Fibroblast of the aortic adventitia (primary cell): ENCODE measurements at regions not wholly inside any gene's neighbourhood (a gene's known extent, or its start where the extent isn't known, plus 50 kb on each side); places are given as distances from the start of the nearest gene placed in this dataset.

Experiments used
- DNase-seq: peaks from one replicate; pipeline ENCODE4 v3.0.0-alpha.2; 2010; ENCODE audit warnings: low read depth
- H3K4me3 ChIP-seq: 2 replicates; pipeline ENCODE4 v1.5.1; 2011; ENCODE audit warnings: low read depth, mild to moderate bottlenecking, control low read depth, low read length, moderate library complexity
- TF ChIP-seq, protein P1 (sequence below): IDR thresholded peaks from 2 replicates; pipeline ENCODE4 v1.5.1; 2011; ENCODE audit warnings: mild to moderate bottlenecking, low read length, control low read depth, inconsistent platforms; ENCODE audit not compliant: insufficient read depth

DNA sequence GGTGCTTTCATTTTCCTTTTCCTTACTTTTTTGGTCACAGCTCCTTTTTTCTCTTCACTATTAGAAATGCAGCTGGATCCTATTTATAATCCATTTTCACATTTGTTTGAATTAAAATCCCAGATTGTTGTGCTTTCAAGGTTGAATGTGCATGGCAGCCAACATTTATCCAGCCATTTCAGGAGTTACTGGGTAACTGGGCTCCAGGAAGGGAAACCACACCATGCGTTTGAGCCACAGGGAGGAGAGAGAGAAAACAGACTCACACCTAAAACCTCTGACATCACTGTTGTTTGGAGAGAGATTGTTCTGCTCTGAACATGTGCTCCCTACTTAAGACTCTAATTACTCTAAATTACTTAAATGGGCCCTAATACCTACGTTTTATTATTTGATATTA, 173.4 kb downstream of the BMP2 start:
- H3K4me3 ChIP-seq = no peak overlapping the region
- TF ChIP-seq, protein P1, sequence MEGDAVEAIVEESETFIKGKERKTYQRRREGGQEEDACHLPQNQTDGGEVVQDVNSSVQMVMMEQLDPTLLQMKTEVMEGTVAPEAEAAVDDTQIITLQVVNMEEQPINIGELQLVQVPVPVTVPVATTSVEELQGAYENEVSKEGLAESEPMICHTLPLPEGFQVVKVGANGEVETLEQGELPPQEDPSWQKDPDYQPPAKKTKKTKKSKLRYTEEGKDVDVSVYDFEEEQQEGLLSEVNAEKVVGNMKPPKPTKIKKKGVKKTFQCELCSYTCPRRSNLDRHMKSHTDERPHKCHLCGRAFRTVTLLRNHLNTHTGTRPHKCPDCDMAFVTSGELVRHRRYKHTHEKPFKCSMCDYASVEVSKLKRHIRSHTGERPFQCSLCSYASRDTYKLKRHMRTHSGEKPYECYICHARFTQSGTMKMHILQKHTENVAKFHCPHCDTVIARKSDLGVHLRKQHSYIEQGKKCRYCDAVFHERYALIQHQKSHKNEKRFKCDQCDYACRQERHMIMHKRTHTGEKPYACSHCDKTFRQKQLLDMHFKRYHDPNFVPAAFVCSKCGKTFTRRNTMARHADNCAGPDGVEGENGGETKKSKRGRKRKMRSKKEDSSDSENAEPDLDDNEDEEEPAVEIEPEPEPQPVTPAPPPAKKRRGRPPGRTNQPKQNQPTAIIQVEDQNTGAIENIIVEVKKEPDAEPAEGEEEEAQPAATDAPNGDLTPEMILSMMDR = no peak
- no peak for DNase-seq

DNA sequence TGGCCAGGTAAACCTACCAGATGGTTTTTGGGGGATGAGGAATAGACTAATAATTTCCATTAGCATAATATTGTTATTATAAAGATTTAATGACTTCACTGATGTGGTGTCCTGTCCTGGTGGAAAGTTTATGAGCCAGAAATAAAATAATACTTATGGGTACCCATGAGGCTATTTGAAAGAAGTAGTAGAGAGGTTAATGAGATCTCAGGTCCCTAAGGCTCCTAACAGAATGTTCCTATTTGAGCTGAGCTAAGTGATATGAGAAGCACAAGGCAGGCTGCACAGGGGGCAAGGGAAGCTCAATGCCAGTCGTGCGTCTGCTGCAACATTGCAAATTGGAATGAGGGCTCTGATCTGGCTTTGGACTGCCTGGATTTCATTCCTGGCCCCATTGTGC, 174.1 kb downstream of the BMP2 start:
- TF ChIP-seq, protein P1 = no peak
- DNase-seq = no peak
- no peak overlapping the region for H3K4me3 ChIP-seq

DNA sequence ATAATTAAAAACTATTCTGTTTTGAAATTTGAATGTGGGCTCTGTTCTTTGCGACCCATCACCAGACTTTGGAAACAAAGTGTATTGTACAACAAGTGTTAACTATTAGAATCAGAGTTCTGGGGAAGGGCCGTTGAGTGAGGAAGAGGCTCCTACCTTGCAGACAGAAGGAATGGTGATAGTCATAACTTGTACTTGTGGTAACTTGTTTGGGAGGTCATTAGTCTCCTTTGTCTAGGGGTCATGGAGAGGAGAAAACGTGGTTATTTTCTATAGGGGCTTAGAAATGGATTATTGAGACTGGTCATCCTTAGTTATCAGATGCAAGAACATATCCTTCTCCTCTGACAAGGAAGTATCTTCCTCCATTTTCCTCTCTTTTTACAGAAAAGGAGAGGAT, 174.8 kb downstream of the BMP2 start:
- TF ChIP-seq, protein P1 = no peak
- no peak overlapping the region for H3K4me3 ChIP-seq
- DNase-seq = no peak

DNA sequence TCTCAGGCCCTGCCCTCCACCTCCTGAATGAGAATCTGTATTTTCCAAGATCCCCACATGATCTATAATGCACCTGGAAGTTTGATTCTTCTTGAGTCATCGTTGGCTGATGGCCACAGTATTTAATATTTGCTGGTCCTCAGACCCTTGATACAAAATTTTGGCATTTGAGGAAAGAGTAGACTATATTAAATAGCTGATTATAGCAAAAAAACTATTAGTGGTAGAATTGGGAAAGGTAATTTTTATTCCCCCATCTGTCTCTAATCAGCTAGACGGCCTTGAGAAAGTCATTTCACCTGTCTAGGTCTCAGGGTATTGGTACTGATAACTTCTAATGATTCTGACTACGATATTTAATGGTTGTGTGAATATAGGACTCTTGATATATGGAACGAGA, 176.8 kb downstream of the BMP2 start:
- H3K4me3 ChIP-seq = no peak overlapping the region
- no peak for DNase-seq
- TF ChIP-seq, protein P1 = no peak

DNA sequence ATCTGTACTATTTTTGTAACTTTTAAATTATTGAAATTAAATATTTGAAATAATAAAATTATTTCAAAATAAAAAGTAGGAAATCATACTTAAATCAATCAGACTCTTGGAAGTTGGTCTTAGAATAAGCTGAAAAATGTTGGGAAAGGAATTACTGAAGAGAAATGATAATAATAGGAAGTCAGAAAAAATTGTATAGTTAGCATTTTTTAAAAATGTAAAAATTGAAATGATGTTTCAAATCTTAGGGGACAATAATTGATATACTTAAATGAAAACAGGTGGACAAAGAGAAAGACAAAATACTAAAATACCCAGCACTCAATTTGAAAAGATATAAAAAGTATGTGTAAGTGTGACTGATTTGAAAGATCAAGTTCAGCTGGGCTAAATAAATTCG, 186.1 kb downstream of the BMP2 start:
- DNase-seq = no peak
- H3K4me3 ChIP-seq = no peak overlapping the region
- TF ChIP-seq, protein P1 = no peak

DNA sequence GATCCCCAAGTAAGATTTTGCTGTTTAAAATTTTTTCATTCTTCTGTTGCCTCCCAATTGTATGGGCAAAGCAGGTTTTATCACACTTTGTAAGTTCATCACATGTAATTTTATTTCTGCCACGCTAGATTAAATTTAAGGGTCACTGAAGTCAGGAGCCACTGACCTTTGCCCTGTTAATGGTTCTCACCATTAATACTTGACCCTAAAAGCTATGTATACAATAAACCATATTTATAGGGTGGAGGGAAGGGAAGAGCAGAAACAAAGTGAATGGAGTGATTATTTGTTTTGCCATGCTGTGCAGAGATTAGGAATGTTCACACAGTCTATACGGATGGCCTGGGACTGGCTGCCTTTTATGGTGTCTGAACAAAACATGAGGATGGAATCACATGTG, 186.7 kb downstream of the BMP2 start:
- TF ChIP-seq, protein P1 = no peak
- no peak overlapping the region for H3K4me3 ChIP-seq
- no peak for DNase-seq

DNA sequence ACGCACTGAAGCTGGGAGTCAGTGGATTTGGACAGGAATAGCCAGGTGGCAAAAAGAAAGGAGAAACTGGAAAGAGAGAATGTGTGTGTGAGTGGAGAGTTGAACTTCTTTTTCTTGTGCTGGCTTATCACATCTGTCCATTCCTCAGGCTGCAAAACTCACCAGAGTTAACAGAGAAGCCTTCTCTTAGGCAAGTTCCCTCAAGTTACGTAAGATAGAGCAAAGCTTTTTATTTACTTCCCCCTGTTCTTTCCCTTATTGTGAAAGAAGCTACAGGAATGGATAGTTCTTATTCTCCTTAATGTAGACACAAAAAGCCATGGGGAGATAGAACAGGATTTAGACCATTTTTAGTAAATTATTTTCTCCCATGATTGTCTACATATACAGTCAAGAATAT, 188.6 kb downstream of the BMP2 start:
- no peak for DNase-seq
- H3K4me3 ChIP-seq = no peak overlapping the region
- TF ChIP-seq, protein P1 = no peak
